CD4-positive, alpha-beta T cell treated with Interleukin-12 subunit alpha and Interleukin-12 subunit beta, for 1 hour (primary cell): ENCODE measurements at regions not wholly inside any gene's neighbourhood (a gene's known extent, or its start where the extent isn't known, plus 50 kb on each side); places are given as distances from the start of the nearest gene placed in this dataset.

Experiments
- DNase-seq: peaks from one replicate; pipeline ENCODE4 v3.0.0-alpha.2; 2020

DNA sequence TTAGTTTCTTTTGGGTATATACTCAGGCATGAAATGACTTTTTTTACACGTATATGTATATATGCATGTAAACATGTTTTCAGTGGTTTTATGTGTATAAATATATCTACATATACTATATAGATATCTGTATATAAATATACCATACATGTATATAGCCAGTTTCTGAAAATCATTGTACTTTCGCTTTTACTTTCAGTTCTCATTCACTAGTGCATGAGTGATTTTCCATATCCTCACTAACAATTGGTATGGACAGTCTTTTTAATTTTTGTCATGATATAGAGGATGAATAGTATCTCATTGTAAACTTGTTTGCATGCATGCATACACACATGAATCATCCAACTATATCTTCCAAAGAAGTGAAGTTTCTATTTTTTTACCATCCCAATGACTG lies 877.1 kb upstream of the CDH8 start:
- no peak for DNase-seq

- DNase-seq, result no peak
Observed at GRCh38 chr16:62909597-62909996, 873.4 kb upstream of the CDH8 start.

- no peak for DNase-seq
Observed at GRCh38 chr16:62907562-62907961, 871.3 kb upstream of the CDH8 start.

DNA sequence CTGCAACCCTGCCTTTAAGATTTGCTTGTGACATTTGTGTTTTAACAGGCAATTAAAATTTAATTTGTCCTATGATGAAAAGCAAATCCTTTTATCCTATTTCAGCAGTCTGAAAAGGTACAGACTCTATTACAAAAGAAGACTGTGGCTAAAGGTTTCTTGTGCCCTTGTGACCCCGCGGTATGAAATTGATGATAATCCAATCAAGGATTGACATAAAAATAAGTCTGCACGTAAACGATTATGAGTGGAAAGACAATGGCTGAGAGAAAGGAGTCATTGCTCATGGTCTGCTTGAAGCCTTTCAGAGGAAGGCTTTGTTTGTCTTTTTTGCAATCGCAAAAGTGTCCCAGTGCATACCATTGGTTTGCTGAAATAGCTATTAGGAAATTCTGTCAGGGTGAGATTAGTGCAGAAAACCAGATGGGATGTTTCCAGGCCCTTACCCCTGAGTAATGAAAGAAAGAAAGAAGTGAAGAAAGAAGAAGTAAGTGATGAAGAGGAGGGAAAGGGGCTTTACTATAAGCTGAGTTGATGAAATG lies 867.8 kb upstream of the CDH8 start:
- DNase-seq, result no peak

GRCh38 chr16:62899737-62900136 lies 863.5 kb upstream of the CDH8 start:
- DNase-seq, result no peak

GRCh38 chr16:62889097-62889496 lies 852.9 kb upstream of the CDH8 start:
- DNase-seq, result no peak

GRCh38 chr16:62883509-62883908 lies 847.3 kb upstream of the CDH8 start:
- no peak for DNase-seq

DNA sequence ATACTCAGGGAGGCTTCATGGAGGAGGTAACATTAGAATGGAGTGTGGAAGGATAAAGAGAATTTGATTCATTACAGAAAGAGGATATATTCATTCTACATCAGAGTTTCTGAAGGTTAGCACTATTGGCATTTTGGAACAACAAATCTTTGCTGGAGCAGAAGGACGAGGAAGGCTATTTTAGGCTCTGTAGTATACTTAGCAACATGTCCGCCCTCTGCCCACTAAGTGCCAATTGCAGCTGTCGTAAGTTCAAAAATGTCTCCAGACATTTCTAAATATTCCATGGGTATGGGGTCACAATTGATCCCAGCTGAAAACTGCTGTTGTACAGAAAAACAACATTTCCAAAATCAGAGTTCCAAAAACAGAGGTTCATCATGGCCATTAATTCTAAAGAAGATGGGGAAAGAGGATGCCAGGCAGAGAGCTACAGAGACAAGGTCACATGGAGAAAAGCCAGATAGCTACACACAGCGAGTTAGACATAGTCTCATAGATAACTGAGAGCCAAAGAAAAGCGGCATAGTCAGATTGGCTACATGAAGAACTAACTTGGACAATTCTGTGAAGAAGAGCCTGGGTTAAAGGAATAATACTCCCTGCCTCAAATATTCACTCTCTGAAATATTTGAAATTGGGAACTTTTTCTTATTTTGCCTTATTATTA lies 846.4 kb upstream of the CDH8 start:
- DNase-seq, result no peak

DNA sequence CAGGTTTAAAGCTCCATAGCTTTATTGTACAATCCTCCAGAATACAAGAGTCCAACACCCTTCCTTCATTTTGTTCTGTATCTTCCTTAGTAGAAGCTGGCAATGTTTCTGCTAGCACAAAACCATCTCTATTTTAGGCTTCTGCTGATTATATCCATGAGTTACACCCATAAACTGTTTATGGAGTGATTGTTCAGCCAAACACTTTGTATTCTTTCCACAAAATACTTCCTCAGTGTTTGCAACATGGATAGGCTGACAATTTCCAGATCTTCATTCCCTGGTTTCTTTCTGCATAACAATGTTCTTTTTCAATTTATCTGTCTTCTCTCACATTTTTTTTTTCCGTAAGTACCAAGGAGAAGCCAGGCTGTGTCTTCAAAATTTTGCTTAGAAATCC lies 839.9 kb upstream of the CDH8 start:
- DNase-seq, result no peak

GRCh38 chr16:62872339-62872738 lies 836.1 kb upstream of the CDH8 start:
- no peak for DNase-seq

DNA sequence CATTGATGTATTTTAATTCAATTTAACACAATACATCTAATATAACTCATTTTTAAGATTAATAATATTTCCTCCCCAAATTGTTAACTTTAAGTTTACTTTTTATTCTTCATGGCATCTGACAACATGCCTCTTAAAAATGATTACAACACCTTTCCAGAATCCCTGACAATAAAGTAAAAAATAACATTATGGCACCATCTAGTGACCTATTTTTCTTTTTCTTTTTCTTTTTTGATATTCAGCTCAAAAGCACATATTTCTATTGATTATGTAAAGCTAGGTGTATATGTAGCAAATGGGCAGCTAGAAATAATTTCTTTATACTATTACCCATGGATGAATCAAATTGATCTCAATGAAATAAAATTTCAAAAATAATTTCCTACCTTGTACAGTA lies 834.3 kb upstream of the CDH8 start:
- no peak for DNase-seq

GRCh38 chr16:62869837-62870236 lies 833.6 kb upstream of the CDH8 start:
- no peak for DNase-seq

GRCh38 chr16:62863139-62863538 lies 826.9 kb upstream of the CDH8 start:
- no peak for DNase-seq

DNA sequence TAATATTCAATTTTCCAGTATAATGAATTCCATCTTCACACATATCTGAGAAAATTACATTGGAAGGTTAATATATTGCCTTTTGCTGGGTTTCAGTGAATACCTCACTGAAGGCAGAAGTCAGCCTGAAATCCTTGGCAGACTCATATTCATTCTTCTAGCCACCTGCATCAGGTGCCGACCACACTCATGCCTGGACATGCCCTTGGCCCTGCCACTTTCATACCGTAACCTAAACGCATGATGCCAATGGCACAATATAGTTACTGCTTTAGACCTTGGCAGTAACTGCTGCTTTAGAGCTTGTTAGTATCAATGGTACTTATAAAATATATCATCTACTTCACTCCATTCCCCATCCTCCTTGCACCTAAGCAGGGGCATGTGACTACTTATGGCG lies 817.6 kb upstream of the CDH8 start:
- DNase-seq, result no peak

- no peak for DNase-seq
Observed at GRCh38 chr16:62846399-62847057, 810.3 kb upstream of the CDH8 start.

DNA sequence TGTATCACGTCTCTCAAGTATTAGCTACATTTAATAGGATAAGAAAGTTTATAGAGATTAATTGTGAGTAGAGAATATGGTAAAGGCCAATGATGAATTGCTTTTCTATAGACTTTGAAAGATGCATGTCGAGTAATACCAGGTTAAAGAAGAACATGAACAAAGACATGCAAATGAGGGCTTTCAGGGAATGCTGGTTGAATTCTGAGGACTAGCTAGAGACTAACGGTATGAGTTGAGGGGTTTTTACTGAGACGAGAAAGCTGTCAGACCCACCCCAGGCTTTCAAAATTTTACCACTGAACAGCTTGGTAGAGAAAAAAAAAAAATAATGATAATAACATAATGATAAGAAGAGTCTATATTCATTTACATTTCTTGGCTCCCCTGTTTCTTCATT lies 796.0 kb upstream of the CDH8 start:
- no peak for DNase-seq

- DNase-seq, result no peak
Observed at GRCh38 chr16:62831235-62831850, 795.1 kb upstream of the CDH8 start.

GRCh38 chr16:62829607-62830006 lies 793.4 kb upstream of the CDH8 start:
- DNase-seq, result no peak

DNA sequence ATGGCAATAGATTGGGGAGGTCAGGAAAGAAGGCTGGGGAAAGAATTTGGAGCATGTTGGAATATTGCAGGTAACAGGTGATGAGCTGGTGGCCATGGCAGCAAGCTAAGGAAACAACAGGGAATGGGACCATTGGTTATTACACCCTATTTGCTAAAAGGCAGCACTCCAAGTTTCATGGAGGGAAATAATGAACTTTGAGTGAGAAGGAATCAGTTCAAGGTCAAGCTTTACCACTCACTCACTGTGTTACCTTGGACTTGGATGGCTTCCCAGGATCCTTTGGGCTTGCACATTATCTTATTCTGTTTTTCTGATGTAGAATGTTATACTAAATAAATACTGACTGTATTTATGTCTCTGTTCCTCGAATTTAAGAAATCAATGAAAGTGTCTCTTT lies 792.8 kb upstream of the CDH8 start:
- DNase-seq, result no peak

DNA sequence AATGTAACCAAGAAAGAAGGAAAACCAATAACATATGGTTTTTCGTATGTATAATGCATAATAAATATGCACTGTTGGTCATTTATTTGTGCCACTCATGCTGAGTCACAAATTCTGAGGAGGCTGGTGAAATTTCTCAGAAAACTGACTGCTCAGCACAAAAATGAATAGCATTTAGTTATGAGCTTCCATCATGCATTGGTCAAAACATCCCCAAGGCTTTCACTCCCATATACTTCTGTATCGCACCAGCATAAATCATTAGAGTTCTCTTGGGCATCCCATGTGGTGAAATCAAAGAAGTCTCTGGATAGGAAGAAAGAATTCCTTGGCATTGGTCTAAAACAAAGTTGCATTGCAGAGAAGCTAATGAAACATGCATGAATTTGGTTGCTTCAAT lies 785.6 kb upstream of the CDH8 start:
- DNase-seq, result no peak

GRCh38 chr16:62816971-62817519 lies 780.8 kb upstream of the CDH8 start:
- no peak for DNase-seq

- DNase-seq, result no peak
Observed at GRCh38 chr16:62814891-62815290, 778.7 kb upstream of the CDH8 start.

- no peak for DNase-seq
Observed at GRCh38 chr16:62805221-62805857, 769.1 kb upstream of the CDH8 start.

DNA sequence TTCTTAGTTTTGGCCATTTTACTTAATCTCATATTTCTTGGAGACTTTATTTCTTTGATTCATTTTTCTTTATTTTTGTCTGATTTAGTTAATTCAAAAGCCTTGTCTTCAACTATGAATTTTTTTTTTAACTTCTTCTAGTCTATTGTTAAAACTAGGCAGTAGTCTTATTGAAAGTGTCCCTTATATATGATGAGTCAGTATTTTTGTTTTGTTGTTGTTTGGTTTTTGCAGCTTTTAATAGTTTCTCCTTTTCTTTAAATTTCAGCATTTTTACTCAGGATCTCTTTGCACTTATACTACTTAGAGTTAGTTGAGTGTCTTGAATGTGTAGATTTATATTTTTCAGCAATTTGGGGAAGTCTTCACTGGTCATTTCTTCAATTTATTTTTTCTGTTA lies 758.5 kb upstream of the CDH8 start:
- DNase-seq, result no peak
